SW 1271 (cell line): ENCODE measurements at regions not wholly inside any gene's neighbourhood (a gene's known extent, or its start where the extent isn't known, plus 50 kb on each side); places are given as distances from the start of the nearest gene placed in this dataset.

Source experiments
- DNase-seq, 2 experiments: peaks; one replicate each; lab custom pipeline; 2025; lab: John Stamatoyannopoulos, UW

GRCh38 chr2:134174711-134175110, 79.2 kb upstream of the MGAT5 start:
- DNase-seq: no peak

DNA sequence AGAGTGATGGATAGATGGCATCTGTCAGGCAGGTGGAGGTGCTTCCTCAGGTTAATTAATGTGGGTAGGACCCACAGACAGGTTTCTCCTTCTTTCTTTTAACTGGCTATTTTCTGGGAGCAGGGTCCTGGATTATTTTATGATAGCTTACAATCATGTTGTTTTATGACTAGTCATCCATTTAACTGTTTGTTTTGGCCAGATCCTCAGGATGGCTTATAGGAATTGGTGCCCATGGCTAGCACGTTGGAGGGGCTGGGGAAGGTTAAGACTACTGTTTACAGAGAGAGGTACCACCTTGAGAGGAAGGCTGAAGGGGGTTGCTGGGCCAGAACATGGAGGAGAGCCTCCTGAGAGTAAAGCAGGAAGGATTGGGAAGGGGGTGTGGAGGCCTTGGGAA, 78.0 kb upstream of the MGAT5 start:
- no peak for DNase-seq

GRCh38 chr2:134177351-134177931, 76.4 kb upstream of the MGAT5 start:
- DNase-seq: no peak

DNA sequence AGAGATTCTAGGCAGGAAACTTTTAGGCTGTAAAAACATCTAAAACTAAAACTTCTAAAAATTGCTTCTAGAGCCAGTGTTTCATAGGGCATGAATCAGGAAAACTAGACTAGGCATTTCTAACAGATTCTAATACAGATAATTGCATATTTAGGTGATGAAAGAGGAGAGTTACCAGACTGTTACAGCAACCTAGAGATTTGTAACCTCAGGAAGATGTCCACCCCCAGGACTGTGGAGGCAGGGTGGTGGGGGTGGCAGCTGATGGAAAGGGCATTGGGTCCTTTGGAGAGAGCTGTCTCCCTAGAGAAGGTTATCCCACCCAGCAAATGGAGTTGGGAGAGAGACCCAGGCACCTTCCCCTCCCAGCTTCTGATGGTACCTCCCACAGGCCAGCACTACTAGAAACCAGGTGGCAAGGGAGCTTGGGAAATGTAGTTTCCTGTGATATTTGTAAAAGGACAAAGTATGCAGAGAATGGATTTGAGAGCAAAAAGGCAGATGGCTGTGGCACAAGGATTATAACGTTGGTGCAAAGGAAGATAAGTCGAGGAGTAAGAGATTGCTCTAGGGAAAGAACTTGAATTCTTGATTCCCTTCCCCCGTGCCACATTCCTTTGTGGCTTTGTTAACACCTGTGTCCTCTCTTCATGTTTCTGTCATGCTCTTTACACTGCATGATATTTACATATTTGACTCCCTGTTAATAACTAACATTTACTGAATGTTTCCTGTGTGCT, 75.6 kb upstream of the MGAT5 start:
- DNase-seq: no peak

DNA sequence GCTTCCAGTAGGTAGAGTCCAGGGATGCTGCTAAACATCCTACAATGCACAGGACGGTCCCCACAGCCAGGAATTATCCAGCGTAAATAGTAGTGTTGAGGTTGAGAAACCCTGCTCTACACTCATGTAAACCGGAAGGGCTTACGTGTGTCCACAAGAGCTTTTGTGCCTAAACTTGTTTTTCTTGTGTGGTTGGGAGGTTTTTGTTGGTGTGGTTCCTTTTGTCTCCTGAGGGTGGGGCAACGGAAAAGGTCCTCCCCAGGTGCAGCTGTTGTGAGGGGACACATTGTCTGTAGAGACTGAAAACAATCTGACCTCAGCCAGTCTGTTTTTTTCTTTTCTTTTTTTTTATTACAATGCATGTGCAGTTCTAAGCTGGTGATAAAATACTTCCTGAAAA, 72.7 kb upstream of the MGAT5 start:
- no peak for DNase-seq

GRCh38 chr2:134183679-134184078, 70.2 kb upstream of the MGAT5 start:
- DNase-seq: no peak

- no peak for DNase-seq
Observed at GRCh38 chr2:134185639-134186038, 68.2 kb upstream of the MGAT5 start.

- DNase-seq: no peak
Observed at GRCh38 chr2:134189009-134189720, 64.7 kb upstream of the MGAT5 start.

- no peak for DNase-seq
Observed at GRCh38 chr2:134190062-134190806, 63.6 kb upstream of the MGAT5 start.

- no peak for DNase-seq
Observed at GRCh38 chr2:134190807-134191203, 63.1 kb upstream of the MGAT5 start.

- DNase-seq: no peak
Observed at GRCh38 chr2:134191835-134192234, 62.0 kb upstream of the MGAT5 start.

DNA sequence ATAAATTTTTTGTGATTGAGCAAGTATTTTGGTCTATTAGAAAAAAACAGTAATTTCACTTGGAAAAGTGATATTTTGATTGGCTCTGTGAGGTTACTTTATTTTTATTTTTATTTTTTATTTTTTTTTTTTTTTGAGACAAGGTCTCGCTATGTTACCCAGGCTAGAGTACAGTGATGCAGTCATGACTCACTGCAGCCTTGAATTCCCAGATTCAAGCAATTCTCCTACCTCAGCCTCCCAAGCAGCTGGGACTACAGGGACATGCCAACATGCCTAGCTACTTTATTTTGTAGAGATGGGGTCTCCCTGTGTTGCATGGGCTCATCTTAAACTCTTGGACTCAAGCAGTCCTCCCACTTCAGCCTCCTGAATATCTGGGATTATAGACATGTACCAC, 60.9 kb upstream of the MGAT5 start:
- DNase-seq: no peak

- no peak for DNase-seq
Observed at GRCh38 chr2:134194519-134194918, 59.4 kb upstream of the MGAT5 start.

DNA sequence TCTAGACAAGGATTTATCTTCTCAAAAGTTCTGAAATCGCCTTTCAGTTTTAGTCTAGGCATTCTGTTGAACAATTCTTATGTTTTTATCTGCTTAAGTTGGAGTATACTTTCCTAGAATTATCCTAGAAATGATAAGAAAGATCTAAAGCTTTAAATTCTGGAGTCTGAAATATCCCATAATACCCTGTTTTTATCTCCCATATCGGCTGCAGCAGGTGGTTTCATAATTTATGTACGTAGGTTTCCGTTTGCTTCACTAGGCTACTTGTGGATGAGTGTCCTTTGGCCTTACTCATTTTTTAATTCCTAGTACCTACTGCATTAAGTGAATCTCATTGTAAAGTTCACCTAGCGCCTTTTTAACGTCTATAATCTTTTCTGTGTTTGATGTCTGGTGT, 58.5 kb upstream of the MGAT5 start:
- DNase-seq: no peak

GRCh38 chr2:134197445-134197844, 56.4 kb upstream of the MGAT5 start:
- no peak for DNase-seq

DNA sequence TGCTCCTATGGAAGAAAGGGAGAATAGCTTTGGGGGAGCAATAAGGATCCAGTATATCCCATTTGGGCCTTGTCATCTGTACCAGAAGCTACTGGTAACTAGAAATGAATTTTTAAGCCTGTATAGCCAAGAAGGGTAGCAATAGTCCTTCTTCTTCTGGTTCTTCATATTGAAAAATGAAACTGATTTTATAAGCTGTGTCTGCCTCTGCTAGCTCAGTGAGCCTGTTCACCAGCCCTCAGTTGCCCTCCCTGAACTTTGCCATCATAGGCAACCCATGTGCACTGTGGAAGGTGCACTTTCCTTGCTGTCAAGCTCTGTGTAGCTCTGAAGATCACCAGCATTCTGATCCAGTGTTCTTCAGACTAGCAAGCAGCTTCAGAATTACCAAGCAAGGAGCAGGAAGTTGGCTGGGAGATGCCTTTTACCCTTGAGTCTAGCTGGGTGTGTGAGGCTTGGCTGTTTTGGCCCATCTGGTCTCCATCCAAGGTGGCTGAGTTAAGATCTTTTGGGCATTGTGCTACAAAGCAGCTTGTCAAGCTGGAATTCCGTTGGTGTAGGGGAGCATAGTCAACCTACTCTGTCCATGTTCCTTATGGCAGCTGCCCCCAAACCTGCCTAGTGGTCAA, 55.8 kb upstream of the MGAT5 start:
- DNase-seq: no peak

DNA sequence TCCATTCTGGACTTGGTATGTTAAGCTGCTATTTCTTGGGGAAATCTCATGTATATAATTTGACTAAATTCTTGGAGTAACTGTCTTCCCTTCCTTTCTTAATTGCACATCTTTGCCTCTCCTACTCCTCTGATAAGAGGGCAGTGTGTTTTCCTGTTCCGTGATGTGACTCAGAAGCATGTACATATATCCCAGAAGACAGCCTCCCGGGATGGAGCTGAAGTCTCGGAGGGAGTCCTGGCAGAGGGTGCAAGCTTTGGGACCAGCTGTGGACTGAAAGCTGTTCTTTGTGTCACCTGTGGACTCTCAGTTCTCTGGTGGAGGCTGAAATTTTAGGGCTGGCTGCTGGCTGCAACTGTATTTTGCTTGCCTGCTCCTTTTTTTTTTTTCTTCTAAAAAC, 54.7 kb upstream of the MGAT5 start:
- DNase-seq: no peak

DNA sequence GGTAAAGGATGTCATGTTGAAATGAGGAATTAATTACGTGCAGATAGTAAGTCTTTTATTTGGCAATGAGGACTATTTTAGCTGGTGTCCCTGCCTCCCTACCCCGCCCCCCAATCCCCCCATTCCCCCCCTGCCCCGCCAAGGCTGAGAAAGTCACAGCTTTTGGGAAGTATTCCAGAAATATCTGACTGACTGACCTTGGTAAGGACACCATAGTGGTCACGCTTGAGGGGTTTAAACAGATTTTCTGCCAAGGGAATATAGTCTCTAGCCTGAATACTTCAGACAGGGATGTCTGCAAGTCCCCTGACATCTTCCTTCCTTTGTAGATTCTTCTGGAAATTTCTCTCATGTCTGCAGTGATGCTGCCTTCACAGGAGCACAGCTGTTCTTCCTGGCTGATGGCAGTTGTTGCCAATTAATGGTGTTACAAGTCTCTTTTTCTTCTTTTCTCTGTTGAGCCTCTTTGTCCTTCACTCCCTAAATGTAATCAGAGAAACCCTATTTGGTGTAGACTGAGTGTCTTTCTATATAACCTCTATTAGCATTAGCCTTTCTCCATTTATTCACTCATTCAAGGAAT, 53.7 kb upstream of the MGAT5 start:
- no peak for DNase-seq

GRCh38 chr2:134201533-134201932, 52.3 kb upstream of the MGAT5 start:
- DNase-seq: no peak

GRCh38 chr2:134202371-134202770, 51.5 kb upstream of the MGAT5 start:
- no peak for DNase-seq

DNA sequence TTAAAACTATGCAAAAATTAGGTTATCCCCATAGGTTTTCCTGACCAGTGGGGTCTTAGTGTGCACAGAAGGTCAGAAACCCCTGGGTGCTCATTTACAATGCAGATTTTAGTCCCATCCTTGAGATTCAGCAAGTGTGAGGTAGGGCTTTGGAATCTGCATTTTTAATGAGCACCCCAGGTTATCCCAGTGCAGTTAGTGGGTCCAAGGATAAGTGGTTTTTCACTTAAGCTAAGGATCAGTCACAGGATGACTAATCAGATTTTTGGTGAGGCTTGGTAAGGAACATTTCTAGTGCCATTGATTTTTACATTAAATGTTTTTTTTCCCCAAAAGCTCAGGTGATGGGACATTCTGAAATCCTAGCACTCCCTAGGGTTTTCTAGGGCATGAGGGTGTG, 50.7 kb upstream of the MGAT5 start:
- no peak for DNase-seq
